K562 (cell line): ENCODE measurements at regions not wholly inside any gene's neighbourhood (a gene's known extent, or its start where the extent isn't known, plus 50 kb on each side); places are given as distances from the start of the nearest gene placed in this dataset.

Experiments used
- ATAC-seq: fragments of 200-7000 bp; cut with Tn5 transposase; 3 replicates; pipeline ENCODE4 v1.9.1; 2020; ENCODE audit warnings: moderate library complexity
- BruUV-seq: library from RNA; stranded (reverse); fragments of 400-500 nt; replicated peaks from 2 replicates; lab custom pipeline; 2021; lab: Mats Ljungman, UMichigan
- CTCF ChIA-PET: fragments of 300-600 bp; formaldehyde crosslinking; extraction: SDS; loops from one replicate; lab custom pipeline; 2021; ENCODE audit warnings: low intra/inter-chr PET ratio; lab: Yijun Ruan, JAX
- POLR2A ChIA-PET: fragments of 300-600, 350-650 bp; sonication (Branson Sonifier 250); formaldehyde crosslinking; extraction: SDS; loops from one replicate; lab custom pipeline; 2021; ENCODE audit warnings: antibody characterized with exemption, inconsistent platforms; lab: Yijun Ruan, JAX
- DNase-seq, 4 experiments: peaks; one replicate each; pipeline versions ENCODE4 v3.0.0 to v3.0.0-alpha.2; 2011 to 2018; ENCODE audit warnings: low spot score in 3 of 4, mixed read lengths in 3 of 4; ENCODE audit errors: extremely low read depth in 1 of 4
- FAIRE-seq: peaks from 2 replicates; lab custom pipeline; 2011; peaks lifted over from hg19 to GRCh38; lab: Jason Lieb, UNC
- H2AFZ ChIP-seq: 2 replicates; pipeline ENCODE4 v1.6.0; 2011; ENCODE audit warnings: low read depth, low read length, control low read depth, inconsistent platforms
- H3K27ac ChIP-seq: fragments of 200-600 bp; 3 replicates; pipeline ENCODE4 v1.8.0; 2011; ENCODE audit warnings: low read depth, mild to moderate bottlenecking, control low read depth, inconsistent platforms, low read length, moderate library complexity, mixed read lengths; ENCODE audit errors: extremely low read depth
- H3K27me3 ChIP-seq, 2 experiments: fragments of 300-600 bp in 1 of 2; 2 replicates in 1 of 2; 3 replicates in 1 of 2; pipeline versions ENCODE4 v1.6.0 to v1.8.0; 2011; ENCODE audit warnings: inconsistent platforms in 2 of 2, low read length in 2 of 2, mild to moderate bottlenecking in 1 of 2, mixed read lengths in 1 of 2, moderate library complexity in 1 of 2; ENCODE audit not compliant: control insufficient read depth in 2 of 2, insufficient read depth in 2 of 2
- H3K36me3 ChIP-seq: fragments of 300-600 bp; 3 replicates; pipeline ENCODE4 v1.8.0; 2011; ENCODE audit warnings: mild to moderate bottlenecking, low read length, inconsistent platforms; ENCODE audit not compliant: control insufficient read depth, insufficient read depth
- H3K4me1 ChIP-seq, 2 experiments: fragments of 200-600 bp in 1 of 2; replicated peaks in 1 of 2; 2 replicates in 1 of 2; 3 replicates in 1 of 2; pipeline versions ENCODE4 v1.5.1 to v1.8.0; 2011; ENCODE audit warnings: inconsistent platforms in 2 of 2, low read length in 2 of 2, mild to moderate bottlenecking in 1 of 2, mixed read lengths in 1 of 2, moderate library complexity in 1 of 2; ENCODE audit not compliant: control insufficient read depth in 2 of 2, insufficient read depth in 2 of 2
- H3K4me2 ChIP-seq: 2 replicates; pipeline ENCODE4 v1.6.1; 2011; ENCODE audit warnings: low read length, control low read depth, inconsistent platforms, mixed read lengths; ENCODE audit not compliant: insufficient read depth
- H3K4me3 ChIP-seq: fragments of 200-600 bp; sonication (generic), shearing (Covaris generic); 2 replicates; pipeline ENCODE4 v1.5.1; 2016; ENCODE audit warnings: control low read depth, inconsistent platforms
- H3K79me2 ChIP-seq: fragments of 200-600 bp; 3 replicates; pipeline ENCODE4 v1.8.0; 2011; ENCODE audit warnings: low read length, inconsistent platforms; ENCODE audit not compliant: control insufficient read depth, insufficient read depth
- H3K9ac ChIP-seq, 2 experiments: 2 replicates each; pipeline versions ENCODE4 v1.6.0 to v1.6.1; 2011; ENCODE audit warnings: low read depth in 2 of 2, low read length in 2 of 2, control low read depth in 1 of 2, inconsistent platforms in 1 of 2, mild to moderate bottlenecking in 1 of 2, mixed read lengths in 1 of 2; ENCODE audit not compliant: insufficient read depth in 1 of 2
- H3K9me1 ChIP-seq: one replicate; pipeline ENCODE4 v1.6.0; 2011; ENCODE audit warnings: inconsistent platforms, mild to moderate bottlenecking, low read length, moderate library complexity; ENCODE audit not compliant: control insufficient read depth, insufficient read depth
- H3K9me3 ChIP-seq: replicated peaks from 2 replicates; pipeline ENCODE4 v1.5.1; 2011; ENCODE audit warnings: low read depth, low read length, inconsistent platforms; ENCODE audit not compliant: control insufficient read depth, insufficient read depth
- H4K20me1 ChIP-seq: replicated peaks from 2 replicates; pipeline ENCODE4 v1.6.1; 2011; ENCODE audit warnings: low read length, inconsistent platforms, mixed read lengths; ENCODE audit not compliant: control insufficient read depth, insufficient read depth
- BACH1 ChIP-seq: fragments of 200-800 bp; sonication (Bioruptor generic); IDR thresholded peaks from 2 replicates; pipeline ENCODE4 v1.6.1; 2016; ENCODE audit warnings: missing genetic modification characterization, missing compliant biosample characterization
- NCOA6 ChIP-seq: fragments of 450-650 bp; IDR thresholded peaks from 2 replicates; pipeline ENCODE4 v1.6.1; 2017; ENCODE audit warnings: mild to moderate bottlenecking
- NR4A1 ChIP-seq, 2 experiments: fragments of 250-450 bp in 1 of 2; fragments of 450-650 bp in 1 of 2; sonication (Bioruptor Pico) in 1 of 2; IDR thresholded peaks; 2 replicates each; pipeline versions ENCODE4 v1.4.0 to v1.6.1; 2016 to 2020; ENCODE audit warnings: mild to moderate bottlenecking in 2 of 2, missing compliant biosample characterization in 1 of 2, missing genetic modification characterization in 1 of 2, moderate library complexity in 1 of 2
- SAFB ChIP-seq: fragments of 200-400 bp; formaldehyde crosslinking; IDR thresholded peaks from 2 replicates; pipeline ENCODE4 v1.6.1; 2017; ENCODE audit warnings: low read depth, low read length, borderline replicate concordance
- THAP7 ChIP-seq: fragments of 250-450 bp; sonication (Bioruptor Pico); IDR thresholded peaks from 2 replicates; pipeline ENCODE4 v1.5.0; 2021
- ZNF699 ChIP-seq: fragments of 250-450 bp; sonication (Bioruptor Pico); IDR thresholded peaks from 2 replicates; pipeline ENCODE4 v1.8.0; 2021; ENCODE audit warnings: mild to moderate bottlenecking, moderate library complexity; ENCODE audit not compliant: insufficient replicate concordance
- WGBS: fragments of 100-300 bp; shearing (Covaris generic); methylation state at CpG from one replicate; pipeline ENCODE4 v1.1.6; 2016; ENCODE audit warnings: low coverage, mixed read lengths; ENCODE audit not compliant: insufficient coverage; ENCODE audit errors: missing lambda C conversion rate; 5-methylcytosine and 5-hydroxymethylcytosine counted together
- in situ Hi-C: fragments of 300-500 bp; cut with MboI; formaldehyde crosslinking; loops from 4 replicates; pipeline ENCODE4 v1.15.0; 2018; ENCODE audit warnings: inconsistent platforms, mixed read lengths
- intact Hi-C: fragments of 100-400 bp; cut with micrococcal nuclease; formaldehyde crosslinking; loops from 2 replicates; pipeline ENCODE4 v1.14.2; 2022

- WGBS, result 0% methylated on average over 4 of the region's 5 CpGs
- intact Hi-C loops, result no loop called here
- no peak for DNase-seq
- FAIRE-seq, result no peak
- POLR2A ChIA-PET, result interaction anchor here (1.0 kb wide), 1 partner anchor 10 kb away, joined by 3 read pairs; no protein-coding TSS in a partner anchor
- H3K4me2 ChIP-seq, result no peak overlapping the region
- peaks cover 14 to 47% of the 10 kb centered on the region in 2 experiments; a peak in 4 of 5 replicates for H3K27me3 ChIP-seq
- H2AFZ ChIP-seq, result no peak overlapping the region
- no peaks in the 10 kb centered on the region for H4K20me1 ChIP-seq
- no peak overlapping the region for H3K9ac ChIP-seq
- no peak overlapping the region for H3K4me3 ChIP-seq
- H3K9me3 ChIP-seq, result no peaks in the 10 kb centered on the region
- H3K9me1 ChIP-seq, result no peaks in the 10 kb centered on the region
- in situ Hi-C loops, result no loop called here
- CTCF ChIA-PET, result no interaction called here
- no peaks in the 10 kb centered on the region for H3K36me3 ChIP-seq
- ATAC-seq, result no peak
- no peaks in the 10 kb centered on the region for H3K4me1 ChIP-seq
- H3K79me2 ChIP-seq, result no peaks in the 10 kb centered on the region
- H3K27ac ChIP-seq, result no peak overlapping the region
- no peak for TF ChIP-seq NR4A1 (CRISPR knock-in tag; IDR thresholded peaks at IDR 0.05)
- TF ChIP-seq NR4A1 (tag; IDR thresholded peaks at IDR 0.05), result no peak
- no peak for TF ChIP-seq THAP7 (CRISPR knock-in tag)
- no peak for TF ChIP-seq SAFB
- TF ChIP-seq NCOA6, result no peak
- no peak for TF ChIP-seq BACH1
- no peak for TF ChIP-seq ZNF699
- no TSS peak for BruUV-seq
Measured at GRCh38 chr1:55313903-55314302, 98.7 kb upstream of the USP24 start.
